Activated T-cell treated with anti-CD3 and anti-CD28 coated beads, Interleukin-2, amount 50 U/mL, for 48 hours (primary cell): ENCODE measurements at regions not wholly inside any gene's neighbourhood (a gene's known extent, or its start where the extent isn't known, plus 50 kb on each side); places are given as distances from the start of the nearest gene placed in this dataset.
"Not testable (repeated sequence)": the region's sequence is repeated elsewhere in the genome, so short reads cannot be mapped to it uniquely, and the experiment has no call there.

Source experiments
- DNase-seq, 2 experiments: peaks; one replicate each; pipeline ENCODE4 v3.0.0-alpha.2; 2020

- no peak for DNase-seq
These were observed 135.4 kb upstream of the SERPINE2 start for GRCh38 chr2:224174521-224174920.

- DNase-seq = no peak
These were observed 134.8 kb upstream of the SERPINE2 start for GRCh38 chr2:224173933-224174332.

GRCh38 chr2:224173210-224173609 is 134.1 kb upstream of the SERPINE2 start:
- DNase-seq = no peak

- no peak for DNase-seq
These were observed 132.1 kb upstream of the SERPINE2 start for GRCh38 chr2:224171226-224171625.

GRCh38 chr2:224169847-224170246 is 130.8 kb upstream of the SERPINE2 start:
- no peak for DNase-seq

GRCh38 chr2:224167781-224168180 is 128.7 kb upstream of the SERPINE2 start:
- DNase-seq = not testable (repeated sequence)

GRCh38 chr2:224166654-224167053 is 127.6 kb upstream of the SERPINE2 start:
- DNase-seq = no peak

GRCh38 chr2:224165901-224166319 is 126.8 kb upstream of the SERPINE2 start:
- no peak for DNase-seq

GRCh38 chr2:224163566-224164307 is 124.7 kb upstream of the SERPINE2 start:
- DNase-seq = no peak

- no peak for DNase-seq
These were observed 123.0 kb upstream of the SERPINE2 start for GRCh38 chr2:224162122-224162521.

- no peak for DNase-seq
These were observed 122.6 kb upstream of the SERPINE2 start for GRCh38 chr2:224161712-224162111.

- no peak for DNase-seq
These were observed 121.8 kb upstream of the SERPINE2 start for GRCh38 chr2:224160917-224161316.

- DNase-seq = no peak
These were observed 120.4 kb upstream of the SERPINE2 start for GRCh38 chr2:224159345-224159928.

GRCh38 chr2:224158831-224159230 is 119.7 kb upstream of the SERPINE2 start:
- no peak for DNase-seq

GRCh38 chr2:224158061-224158460 is 119.0 kb upstream of the SERPINE2 start:
- no peak for DNase-seq

GRCh38 chr2:224157655-224158054 is 118.6 kb upstream of the SERPINE2 start:
- DNase-seq = no peak

GRCh38 chr2:224156436-224156835 is 117.3 kb upstream of the SERPINE2 start:
- DNase-seq = no peak

- no peak for DNase-seq
These were observed 116.8 kb upstream of the SERPINE2 start for GRCh38 chr2:224155896-224156295.

GRCh38 chr2:224155371-224155770 is 116.3 kb upstream of the SERPINE2 start:
- DNase-seq = no peak

GRCh38 chr2:224151680-224152310 is 112.7 kb upstream of the SERPINE2 start:
- DNase-seq = no peak

- no peak for DNase-seq
These were observed 112.1 kb upstream of the SERPINE2 start for GRCh38 chr2:224151161-224151560.

GRCh38 chr2:224148058-224148457 is 109.0 kb upstream of the SERPINE2 start:
- DNase-seq = not testable (repeated sequence)

- DNase-seq = no peak
These were observed 108.1 kb upstream of the SERPINE2 start for GRCh38 chr2:224147174-224147573.
